Prostate gland (tissue), 2 donors: ENCODE measurements at regions not wholly inside any gene's neighbourhood (a gene's known extent, or its start where the extent isn't known, plus 50 kb on each side); places are given as distances from the start of the nearest gene placed in this dataset.

Experiments used
- CTCF ChIP-seq, 4 experiments: fragments of 200-600 bp in 2 of 4; fragments of 450-650 bp in 2 of 4; sonication (generic) in 2 of 4; IDR thresholded peaks; 1 replicate in 3 of 4; 2 replicates in 1 of 4; pipeline ENCODE4 v1.5.1; 2016 to 2019; ENCODE audit warnings: antibody characterized with exemption in 4 of 4, mild to moderate bottlenecking in 2 of 4, moderate library complexity in 2 of 4
- POLR2A ChIP-seq: fragments of 450-650 bp; IDR thresholded peaks from one replicate; pipeline ENCODE4 v1.6.1; 2016; ENCODE audit warnings: antibody characterized with exemption, mild to moderate bottlenecking

DNA sequence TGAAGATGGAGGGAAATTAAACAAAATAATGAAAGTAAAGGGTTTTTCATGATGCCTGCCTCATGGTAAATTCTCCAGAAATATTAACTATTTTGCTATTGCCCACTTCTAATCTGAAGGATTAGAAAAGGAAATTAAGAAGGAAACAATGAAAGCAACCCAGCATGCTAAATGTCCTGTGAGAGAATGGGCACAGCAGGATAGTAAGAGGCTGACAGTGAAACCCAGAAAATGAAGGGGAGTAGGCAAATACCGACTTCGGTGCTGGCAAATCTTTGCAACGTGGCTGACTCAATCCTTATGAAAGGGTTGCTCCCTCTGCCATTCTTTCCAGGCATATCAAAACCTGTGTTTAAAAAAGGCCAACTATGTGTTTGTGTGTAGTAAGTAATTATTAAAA, 147.5 kb upstream of the SYNPR start:
- TF ChIP-seq CTCF (IDR thresholded peaks at IDR 0.05) = no peak
- TF ChIP-seq POLR2A = no peak
